PC-3 (cell line): ENCODE measurements at regions not wholly inside any gene's neighbourhood (a gene's known extent, or its start where the extent isn't known, plus 50 kb on each side); places are given as distances from the start of the nearest gene placed in this dataset.
A peak's percentile ranks its signal among the peaks of the same experiment; 100 is the strongest.

Experiments
- ATAC-seq: fragments of 200-7000 bp; cut with Tn5 transposase; 2 replicates; pipeline ENCODE4 v1.9.1; 2020; ENCODE audit warnings: mild to moderate bottlenecking, moderate library complexity
- BruUV-seq: library from RNA; stranded (reverse); fragments of 400-500 nt; replicated peaks from 2 replicates; lab custom pipeline; 2021; lab: Mats Ljungman, UMichigan
- CTCF ChIA-PET: fragments of 300-600 bp; sonication (Branson Sonifier 250); formaldehyde crosslinking; loops from one replicate; lab custom pipeline; 2022; ENCODE audit warnings: antibody characterized with exemption; lab: Charles Lee
- POLR2A ChIA-PET: fragments of 300-600 bp; sonication (Branson Sonifier 250); formaldehyde crosslinking; loops from one replicate; lab custom pipeline; 2022; ENCODE audit warnings: antibody characterized with exemption; ENCODE audit not compliant: unreplicated experiment; lab: Charles Lee
- DNase-seq: peaks from one replicate; pipeline ENCODE4 v3.0.0-alpha.2; 2015
- H2AFZ ChIP-seq: fragments of 300-600 bp; sonication (generic); 2 replicates; pipeline ENCODE4 v1.6.0; 2016; ENCODE audit warnings: antibody characterized with exemption, low read length
- H3F3A ChIP-seq: fragments of 300-600 bp; sonication (generic); one replicate; pipeline ENCODE4 v1.6.0; 2017; ENCODE audit warnings: antibody characterized with exemption, low read length, control low read depth, mild to moderate bottlenecking; ENCODE audit not compliant: unreplicated experiment
- H3K27ac ChIP-seq: fragments of 300-600 bp; sonication (generic); 2 replicates; pipeline ENCODE4 v1.5.1; 2016; ENCODE audit warnings: mild to moderate bottlenecking, low read length
- H3K27me3 ChIP-seq: fragments of 300-600 bp; sonication (generic); 2 replicates; pipeline ENCODE4 v1.6.1; 2016; ENCODE audit warnings: low read length, mixed read lengths
- H3K36me3 ChIP-seq: fragments of 300-600 bp; sonication (generic); 2 replicates; pipeline ENCODE4 v1.6.1; 2016; ENCODE audit warnings: low read depth, mixed run types, low read length, mixed read lengths
- H3K4me1 ChIP-seq: fragments of 300-600 bp; sonication (generic); 2 replicates; pipeline ENCODE4 v1.5.1; 2016; ENCODE audit warnings: low read length; ENCODE audit not compliant: insufficient read depth
- H3K4me2 ChIP-seq: fragments of 300-600 bp; sonication (generic); 2 replicates; pipeline ENCODE4 v1.6.0; 2016; ENCODE audit warnings: low read length
- H3K4me3 ChIP-seq: fragments of 300-600 bp; sonication (generic); 2 replicates; pipeline ENCODE4 v1.5.1; 2016; ENCODE audit warnings: mild to moderate bottlenecking, low read length, mixed read lengths
- H3K79me2 ChIP-seq: fragments of 300-600 bp; sonication (generic); 2 replicates; pipeline ENCODE4 v1.6.1; 2017; ENCODE audit warnings: low read length, mixed read lengths
- H3K9ac ChIP-seq: fragments of 300-600 bp; sonication (generic); 2 replicates; pipeline ENCODE4 v1.6.0; 2016; ENCODE audit warnings: mild to moderate bottlenecking, low read length
- H3K9me2 ChIP-seq: fragments of 300-600 bp; sonication (generic); replicated peaks from 2 replicates; pipeline ENCODE4 v1.6.1; 2016; ENCODE audit warnings: mixed run types, low read length, mixed read lengths
- H3K9me3 ChIP-seq: fragments of 300-600 bp; sonication (generic); 2 replicates; pipeline ENCODE4 v1.6.1; 2016; ENCODE audit warnings: low read length, mixed read lengths
- H4K20me1 ChIP-seq: fragments of 300-600 bp; sonication (generic); 2 replicates; pipeline ENCODE4 v1.6.1; 2016; ENCODE audit warnings: low read length, mixed read lengths
- EZH2 ChIP-seq: fragments of 300-600 bp; sonication (generic); IDR thresholded peaks from one replicate; pipeline ENCODE4 v1.6.1; 2017; ENCODE audit warnings: antibody characterized with exemption, mild to moderate bottlenecking, low read length; ENCODE audit not compliant: unreplicated experiment
- EZH2phosphoT487 ChIP-seq: fragments of 300-600 bp; sonication (generic); IDR thresholded peaks from 2 replicates; pipeline ENCODE4 v1.6.1; 2018; ENCODE audit warnings: mild to moderate bottlenecking, antibody characterized with exemption, low read length, borderline replicate concordance
- intact Hi-C: fragments of 100-400 bp; cut with micrococcal nuclease; formaldehyde crosslinking; loops from 2 replicates; pipeline ENCODE4 v1.9.0; 2023
- TF ChIP-seq, protein P1 (sequence below): fragments of 300-600 bp; sonication (generic); conservative IDR thresholded peaks from 2 replicates; pipeline ENCODE4 v1.5.1; 2017; ENCODE audit warnings: antibody characterized with exemption, low read depth, mild to moderate bottlenecking, low read length

DNA sequence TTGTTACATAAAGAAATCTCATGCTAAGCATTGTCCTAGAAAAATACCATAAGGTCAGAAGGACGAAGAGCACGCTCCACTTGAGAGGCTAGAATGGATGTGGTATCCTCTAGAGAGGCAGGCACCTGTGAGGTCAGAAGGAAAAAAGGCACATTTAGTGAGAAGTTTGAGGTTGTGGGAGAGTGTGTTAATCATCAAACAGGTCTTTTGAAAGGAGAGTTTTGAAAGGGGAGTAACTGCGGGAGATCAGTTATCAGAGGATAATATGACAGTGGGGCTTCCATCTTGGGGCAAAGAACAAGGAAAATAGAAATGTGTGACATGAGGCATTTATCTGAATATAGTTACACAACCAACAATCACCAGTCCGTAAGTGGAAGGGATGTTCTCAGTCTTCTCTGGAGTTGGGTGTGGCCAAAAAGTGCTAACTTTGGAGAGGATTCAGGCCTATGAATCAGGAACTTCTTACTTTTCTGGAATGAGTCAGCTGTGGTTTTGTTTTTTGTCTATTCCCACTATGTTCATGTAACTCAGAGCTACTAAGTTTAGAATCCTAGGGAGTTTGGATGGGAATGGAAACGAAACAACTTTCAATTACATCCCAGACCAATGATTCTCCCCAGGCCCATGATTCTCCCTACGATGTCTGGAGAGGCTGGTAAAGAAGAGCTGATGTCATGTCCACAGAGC is 451.4 kb upstream of the ST6GAL2 start:
- no peaks in the 10 kb centered on the region for H3K9me2 ChIP-seq
- H3K4me3 ChIP-seq: no peak overlapping the region
- no peaks in the 10 kb centered on the region for H4K20me1 ChIP-seq
- no peaks in the 10 kb centered on the region for H3K4me1 ChIP-seq
- POLR2A ChIA-PET: no interaction called here
- BruUV-seq: no TSS peak
- H2AFZ ChIP-seq: no peak overlapping the region
- ATAC-seq: no peak
- no peak for TF ChIP-seq EZH2
- TF ChIP-seq EZH2phosphoT487: no peak
- TF ChIP-seq, protein P1, sequence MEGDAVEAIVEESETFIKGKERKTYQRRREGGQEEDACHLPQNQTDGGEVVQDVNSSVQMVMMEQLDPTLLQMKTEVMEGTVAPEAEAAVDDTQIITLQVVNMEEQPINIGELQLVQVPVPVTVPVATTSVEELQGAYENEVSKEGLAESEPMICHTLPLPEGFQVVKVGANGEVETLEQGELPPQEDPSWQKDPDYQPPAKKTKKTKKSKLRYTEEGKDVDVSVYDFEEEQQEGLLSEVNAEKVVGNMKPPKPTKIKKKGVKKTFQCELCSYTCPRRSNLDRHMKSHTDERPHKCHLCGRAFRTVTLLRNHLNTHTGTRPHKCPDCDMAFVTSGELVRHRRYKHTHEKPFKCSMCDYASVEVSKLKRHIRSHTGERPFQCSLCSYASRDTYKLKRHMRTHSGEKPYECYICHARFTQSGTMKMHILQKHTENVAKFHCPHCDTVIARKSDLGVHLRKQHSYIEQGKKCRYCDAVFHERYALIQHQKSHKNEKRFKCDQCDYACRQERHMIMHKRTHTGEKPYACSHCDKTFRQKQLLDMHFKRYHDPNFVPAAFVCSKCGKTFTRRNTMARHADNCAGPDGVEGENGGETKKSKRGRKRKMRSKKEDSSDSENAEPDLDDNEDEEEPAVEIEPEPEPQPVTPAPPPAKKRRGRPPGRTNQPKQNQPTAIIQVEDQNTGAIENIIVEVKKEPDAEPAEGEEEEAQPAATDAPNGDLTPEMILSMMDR: no peak
- CTCF ChIA-PET: no interaction called here
- no peak overlapping the region for H3K9ac ChIP-seq
- H3F3A ChIP-seq: no peaks in the 10 kb centered on the region
- H3K36me3 ChIP-seq: no peaks in the 10 kb centered on the region
- H3K27ac ChIP-seq: no peak overlapping the region
- intact Hi-C loops: no loop called here
- H3K27me3 ChIP-seq: peaks cover 41% of the 10 kb centered on the region
- DNase-seq: peak; percentile 53
- H3K9me3 ChIP-seq: no peaks in the 10 kb centered on the region
- no peak overlapping the region for H3K4me2 ChIP-seq
- no peaks in the 10 kb centered on the region for H3K79me2 ChIP-seq

DNA sequence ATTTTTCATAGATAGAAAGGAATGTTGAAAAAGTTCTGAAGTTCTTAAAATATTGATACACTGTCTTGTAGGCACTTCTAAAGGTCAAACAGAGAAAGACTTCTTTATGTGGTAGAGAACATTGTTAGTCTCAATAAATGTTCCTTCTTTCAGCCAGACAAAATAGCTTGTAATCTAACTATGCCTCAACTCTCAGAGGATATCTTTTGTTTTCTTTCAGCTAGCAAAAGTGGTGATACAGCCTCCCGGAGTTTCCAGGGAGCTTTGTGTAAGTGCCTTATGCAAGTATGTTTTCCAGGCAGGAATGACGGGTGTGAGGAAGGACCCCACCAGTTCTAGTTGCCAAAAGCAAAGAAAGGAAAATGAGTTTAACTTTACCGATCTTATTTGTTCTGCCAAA is 452.1 kb upstream of the ST6GAL2 start:
- no peak overlapping the region for H3K4me3 ChIP-seq
- no peaks in the 10 kb centered on the region for H3K79me2 ChIP-seq
- POLR2A ChIA-PET: no interaction called here
- peaks cover 34% of the 10 kb centered on the region for H3K27me3 ChIP-seq
- CTCF ChIA-PET: no interaction called here
- TF ChIP-seq EZH2phosphoT487: no peak
- TF ChIP-seq EZH2: no peak
- TF ChIP-seq, protein P1: no peak
- DNase-seq (no peak), ATAC-seq (no peak)
- no peaks in the 10 kb centered on the region for H3K4me1 ChIP-seq
- intact Hi-C loops: no loop called here
- H3K36me3 ChIP-seq: no peaks in the 10 kb centered on the region
- H3K9me3 ChIP-seq: no peaks in the 10 kb centered on the region
- H3K27ac ChIP-seq: no peak overlapping the region
- H4K20me1 ChIP-seq: no peaks in the 10 kb centered on the region
- H2AFZ ChIP-seq: no peak overlapping the region
- no peaks in the 10 kb centered on the region for H3F3A ChIP-seq
- no peak overlapping the region for H3K4me2 ChIP-seq
- BruUV-seq: no TSS peak
- no peaks in the 10 kb centered on the region for H3K9me2 ChIP-seq
- no peak overlapping the region for H3K9ac ChIP-seq

DNA sequence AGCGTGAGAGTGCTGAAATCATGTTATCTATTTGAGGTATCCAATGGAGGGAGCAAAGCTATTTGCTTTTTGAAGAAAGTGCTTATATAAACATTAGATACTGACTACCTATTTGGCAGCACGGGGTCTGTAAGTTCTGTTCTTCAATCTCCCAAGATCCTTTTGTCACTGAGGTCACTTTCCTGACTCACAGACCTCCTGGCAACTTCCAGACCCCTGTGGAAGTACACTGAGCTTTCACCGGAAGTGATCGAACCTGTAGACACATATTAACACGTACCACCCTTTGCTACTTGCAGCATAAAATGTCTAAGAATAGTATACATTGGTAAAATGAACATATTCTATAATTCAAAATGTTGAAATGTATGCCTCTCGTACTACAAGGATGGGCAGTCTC is 452.6 kb upstream of the ST6GAL2 start:
- H3K36me3 ChIP-seq: no peaks in the 10 kb centered on the region
- ATAC-seq (no peak), DNase-seq (no peak)
- no peaks in the 10 kb centered on the region for H4K20me1 ChIP-seq
- no peaks in the 10 kb centered on the region for H3K4me1 ChIP-seq
- no peaks in the 10 kb centered on the region for H3K9me3 ChIP-seq
- H3K9ac ChIP-seq: no peak overlapping the region
- no peaks in the 10 kb centered on the region for H3K9me2 ChIP-seq
- no peak overlapping the region for H3K27ac ChIP-seq
- no TSS peak for BruUV-seq
- H3K4me2 ChIP-seq: no peak overlapping the region
- peaks cover 29% of the 10 kb centered on the region for H3K27me3 ChIP-seq
- CTCF ChIA-PET: no interaction called here
- no peak overlapping the region for H3K4me3 ChIP-seq
- H2AFZ ChIP-seq: no peak overlapping the region
- H3K79me2 ChIP-seq: no peaks in the 10 kb centered on the region
- POLR2A ChIA-PET: no interaction called here
- intact Hi-C loops: no loop called here
- no peaks in the 10 kb centered on the region for H3F3A ChIP-seq
- TF ChIP-seq EZH2phosphoT487 (no peak), EZH2 (no peak)
- TF ChIP-seq, protein P1: no peak
